ELF-1 (cell line): ENCODE measurements at regions not wholly inside any gene's neighbourhood (a gene's known extent, or its start where the extent isn't known, plus 50 kb on each side); places are given as distances from the start of the nearest gene placed in this dataset.
A peak's percentile ranks its signal among the peaks of the same experiment; 100 is the strongest.

Experiments used
- DNase-seq: peaks from one replicate; pipeline ENCODE4 v3.0.0-alpha.2; 2016; ENCODE audit warnings: low read depth, low spot score

DNA sequence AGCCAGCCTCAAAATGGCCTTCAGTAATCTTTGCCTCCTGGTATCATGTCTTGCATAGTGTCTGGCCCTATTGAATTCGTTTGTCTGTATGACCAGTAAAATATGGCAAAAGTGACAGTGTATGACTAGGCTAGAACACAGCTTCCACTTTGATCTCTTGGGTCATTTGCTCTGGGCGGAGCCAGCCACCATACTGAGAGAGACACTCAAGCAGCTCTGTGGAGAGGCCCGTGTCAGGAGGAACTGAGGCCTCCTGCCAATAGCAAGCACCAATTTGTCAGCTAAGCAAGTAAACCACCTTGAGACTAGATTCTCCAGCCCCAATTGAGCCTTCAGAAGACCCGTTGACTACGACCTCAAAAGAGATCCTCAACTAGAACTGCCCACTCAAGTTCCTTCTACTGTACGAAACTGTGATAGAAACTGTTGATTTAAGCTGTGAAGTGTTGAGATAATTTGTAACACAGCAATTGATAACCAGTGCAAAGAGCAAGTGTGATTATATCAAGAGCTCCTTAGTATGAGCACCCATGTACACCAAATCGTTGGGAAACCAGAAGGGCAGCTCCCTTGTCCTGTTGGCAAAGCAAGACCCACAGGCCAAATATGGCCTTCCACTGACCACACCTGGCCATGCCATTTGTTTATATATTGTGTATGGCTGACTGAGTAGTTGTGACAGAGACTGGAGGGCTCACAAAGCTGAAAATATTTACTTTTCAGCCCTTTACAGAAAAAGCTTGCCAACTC lies 52.7 kb upstream of the SERBP1 start:
- DNase-seq: no peak

DNA sequence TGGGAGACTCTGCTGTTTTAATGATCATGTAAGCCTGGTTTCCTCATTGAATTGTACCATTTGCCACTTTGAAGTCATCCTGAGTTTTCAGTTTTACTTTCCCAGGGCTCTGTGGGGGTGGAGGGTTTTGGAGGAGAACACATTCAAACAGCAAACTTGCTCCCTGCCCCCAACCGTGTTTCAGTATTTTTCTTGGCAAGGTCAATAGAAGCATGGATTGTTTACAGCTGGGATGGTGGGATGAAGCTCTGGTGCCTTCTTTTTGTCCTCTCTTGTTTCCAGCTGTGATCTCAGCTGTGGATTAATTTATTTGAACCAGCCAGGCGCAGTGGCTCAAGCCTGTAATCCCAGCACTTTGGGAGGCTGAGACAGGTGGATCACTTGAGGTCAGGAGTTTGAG lies 54.3 kb upstream of the SERBP1 start:
- DNase-seq: no peak

DNA sequence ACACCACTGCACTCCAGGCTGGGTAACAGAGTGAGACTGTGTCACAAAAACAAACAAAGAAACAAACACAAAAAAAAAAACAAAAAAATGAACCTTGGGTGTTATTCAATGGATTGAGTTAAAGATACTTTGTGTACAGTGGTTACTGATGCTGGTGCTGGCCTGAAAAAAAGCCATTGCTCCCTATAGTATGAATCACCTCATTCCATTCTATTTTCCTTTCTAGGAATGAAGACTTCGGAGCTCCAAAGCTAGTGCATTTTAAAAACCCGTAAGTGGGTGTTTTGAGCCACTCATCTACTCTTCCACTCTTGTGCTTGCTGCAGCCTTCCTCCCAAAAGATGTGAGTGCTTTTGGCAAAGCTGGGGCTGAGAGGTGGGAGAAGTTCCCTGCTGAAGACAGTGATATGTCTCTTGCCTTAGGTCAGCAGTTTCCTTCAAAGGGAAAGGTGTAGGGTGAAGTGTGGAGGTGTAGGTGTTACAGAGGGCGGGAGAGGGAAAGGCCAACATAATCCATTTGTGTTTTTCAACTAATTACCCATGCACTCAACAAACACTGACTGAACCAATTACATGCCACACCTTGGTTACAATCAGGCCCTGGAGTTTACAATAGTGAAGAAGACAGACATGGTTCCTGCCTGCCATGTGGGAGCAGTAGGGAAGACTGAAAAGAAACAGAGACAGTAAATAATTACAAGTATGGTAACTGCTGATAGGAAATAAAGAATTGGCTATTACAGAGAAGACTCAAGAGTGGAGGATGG lies 55.0 kb upstream of the SERBP1 start:
- DNase-seq: peak; percentile 13

DNA sequence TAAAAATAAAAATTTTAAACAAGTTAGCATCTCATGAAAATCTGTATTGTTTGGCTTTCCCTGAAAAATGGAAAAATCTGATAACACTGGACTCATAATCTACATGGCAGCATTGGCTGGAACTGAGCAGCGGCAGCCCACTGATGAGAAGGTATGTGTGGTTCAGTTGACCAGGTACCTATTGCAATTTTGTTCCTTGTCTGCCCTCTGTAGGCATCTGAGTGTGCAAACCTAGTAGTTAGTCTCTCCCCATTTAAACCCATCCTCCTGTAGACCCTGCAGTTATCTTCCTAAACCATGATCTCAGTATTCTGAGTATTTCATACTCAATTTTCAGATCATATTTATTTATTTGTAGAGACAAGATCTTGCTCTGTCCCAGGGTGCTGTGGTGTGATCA lies 59.4 kb upstream of the SERBP1 start:
- peak; percentile 23 for DNase-seq

DNA sequence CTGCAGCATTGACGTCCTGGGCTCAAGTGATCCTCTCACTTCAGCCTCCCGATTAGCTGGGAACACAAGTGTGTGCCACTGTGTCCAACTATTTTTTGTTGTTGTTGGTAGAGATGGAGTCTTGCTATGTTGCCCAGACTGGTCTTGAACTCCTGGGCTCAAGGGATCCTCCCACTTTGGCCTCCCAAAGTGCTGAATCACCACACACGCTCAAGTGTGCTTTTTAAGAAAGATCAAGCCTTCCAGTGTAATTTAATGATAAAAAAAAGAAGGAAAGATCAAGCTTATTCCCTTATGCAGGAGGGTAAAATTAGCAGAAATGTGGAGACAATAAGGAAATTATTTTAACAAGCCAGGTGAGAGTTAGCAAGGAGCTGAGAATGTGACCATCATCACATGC lies 61.1 kb upstream of the SERBP1 start:
- DNase-seq: no peak

DNA sequence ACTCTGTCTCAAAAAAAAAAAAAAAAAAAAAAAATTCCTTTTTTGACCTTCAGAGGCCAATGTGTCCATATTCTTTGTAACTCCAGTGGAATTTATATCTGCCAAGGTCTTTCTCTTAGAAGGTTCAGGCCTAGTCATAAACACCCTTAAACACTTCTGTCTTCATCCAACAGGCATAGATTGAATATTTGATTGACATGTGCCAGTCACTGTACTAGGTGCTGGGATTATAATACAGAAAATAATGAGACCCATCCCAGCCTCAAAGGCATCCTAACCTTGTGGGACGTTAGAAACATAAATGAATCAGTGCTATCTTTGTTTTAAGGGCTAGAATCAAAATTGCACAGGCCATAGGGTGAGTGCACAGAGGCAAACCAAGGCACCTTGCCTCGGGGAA lies 62.9 kb upstream of the SERBP1 start:
- no peak for DNase-seq

DNA sequence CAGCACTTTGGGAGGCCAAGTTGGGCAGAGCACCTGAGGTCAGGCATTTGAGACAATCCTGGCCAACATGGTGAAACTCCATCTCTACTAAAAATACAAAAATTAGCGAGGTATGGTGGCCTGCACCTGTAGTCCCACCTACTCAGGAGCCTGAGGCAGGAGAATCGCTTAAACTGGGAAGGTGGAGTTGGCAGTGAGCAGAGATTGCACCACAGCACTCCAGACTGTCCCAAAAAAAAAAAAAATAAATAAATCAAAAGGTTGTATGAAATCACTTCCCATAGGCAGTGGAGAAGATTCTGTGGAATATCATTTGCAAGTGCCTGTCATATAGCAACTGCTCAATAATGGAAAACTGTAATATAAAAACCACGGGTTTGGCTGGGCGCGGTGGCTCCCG lies 65.1 kb upstream of the SERBP1 start:
- DNase-seq: no peak

DNA sequence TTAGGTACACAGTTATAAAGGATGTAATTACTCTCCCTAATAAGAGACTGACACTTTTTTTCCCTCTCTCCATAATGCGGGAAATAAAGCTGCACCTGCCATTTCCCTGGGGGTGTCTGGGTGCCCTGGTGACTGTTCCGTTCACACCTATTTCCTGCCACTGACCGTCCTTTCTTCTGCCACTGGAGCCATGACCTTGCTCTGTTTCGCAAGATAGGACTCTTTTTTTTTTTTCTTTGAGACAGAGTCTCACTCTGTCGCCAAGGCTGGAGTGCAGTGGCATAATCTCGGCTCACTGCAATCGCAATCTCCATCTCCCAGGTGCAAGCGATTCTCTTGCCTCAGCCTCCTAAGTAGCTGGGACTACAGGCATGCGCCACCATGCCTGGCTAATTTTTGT lies 66.1 kb upstream of the SERBP1 start:
- no peak for DNase-seq

DNA sequence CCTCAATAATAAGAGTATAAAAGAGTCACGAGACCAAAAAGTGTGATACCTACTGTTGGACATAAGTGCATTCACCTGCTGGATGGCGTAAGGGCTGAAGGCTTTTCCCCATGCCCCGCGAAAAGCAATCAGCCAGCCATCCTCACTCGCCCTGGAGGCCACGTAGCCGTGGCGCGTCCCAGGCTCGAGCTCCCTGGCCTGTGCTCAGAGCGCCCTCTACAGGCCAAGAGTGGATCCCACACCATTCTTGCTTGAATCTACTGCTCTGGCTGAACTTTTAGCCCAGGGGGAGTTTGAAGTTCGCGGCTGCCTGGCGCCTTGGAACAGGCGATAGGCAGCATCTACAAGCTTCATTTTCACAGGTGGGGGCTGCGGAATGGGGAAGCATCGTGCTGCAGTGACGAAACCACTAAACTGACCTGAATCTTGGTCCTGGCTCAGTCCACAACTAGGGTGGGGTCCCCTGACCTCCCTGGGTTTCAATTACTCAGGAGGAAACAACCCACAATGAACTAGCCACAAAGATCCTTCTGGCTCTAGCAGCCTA lies 70.3 kb upstream of the SERBP1 start:
- peak; percentile 98 for DNase-seq

DNA sequence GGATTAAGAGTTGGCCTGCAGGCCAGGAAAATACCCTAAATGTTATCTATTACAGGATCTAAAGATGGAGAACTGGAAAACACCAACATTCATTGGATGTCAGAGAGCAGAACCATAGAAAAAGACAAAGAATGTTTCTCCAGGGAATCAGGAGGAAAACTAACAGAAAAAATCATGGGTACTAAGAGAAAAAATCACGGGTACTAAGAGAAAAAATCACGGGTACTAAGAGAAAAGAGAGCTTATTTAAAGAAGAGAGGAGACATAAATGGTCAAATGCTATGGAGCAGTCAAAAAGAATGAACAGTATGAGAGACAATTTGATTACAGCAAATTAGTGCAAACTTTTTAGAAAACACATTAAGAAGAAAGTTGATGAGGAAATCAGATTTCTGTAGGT lies 73.8 kb upstream of the SERBP1 start:
- no peak for DNase-seq

DNA sequence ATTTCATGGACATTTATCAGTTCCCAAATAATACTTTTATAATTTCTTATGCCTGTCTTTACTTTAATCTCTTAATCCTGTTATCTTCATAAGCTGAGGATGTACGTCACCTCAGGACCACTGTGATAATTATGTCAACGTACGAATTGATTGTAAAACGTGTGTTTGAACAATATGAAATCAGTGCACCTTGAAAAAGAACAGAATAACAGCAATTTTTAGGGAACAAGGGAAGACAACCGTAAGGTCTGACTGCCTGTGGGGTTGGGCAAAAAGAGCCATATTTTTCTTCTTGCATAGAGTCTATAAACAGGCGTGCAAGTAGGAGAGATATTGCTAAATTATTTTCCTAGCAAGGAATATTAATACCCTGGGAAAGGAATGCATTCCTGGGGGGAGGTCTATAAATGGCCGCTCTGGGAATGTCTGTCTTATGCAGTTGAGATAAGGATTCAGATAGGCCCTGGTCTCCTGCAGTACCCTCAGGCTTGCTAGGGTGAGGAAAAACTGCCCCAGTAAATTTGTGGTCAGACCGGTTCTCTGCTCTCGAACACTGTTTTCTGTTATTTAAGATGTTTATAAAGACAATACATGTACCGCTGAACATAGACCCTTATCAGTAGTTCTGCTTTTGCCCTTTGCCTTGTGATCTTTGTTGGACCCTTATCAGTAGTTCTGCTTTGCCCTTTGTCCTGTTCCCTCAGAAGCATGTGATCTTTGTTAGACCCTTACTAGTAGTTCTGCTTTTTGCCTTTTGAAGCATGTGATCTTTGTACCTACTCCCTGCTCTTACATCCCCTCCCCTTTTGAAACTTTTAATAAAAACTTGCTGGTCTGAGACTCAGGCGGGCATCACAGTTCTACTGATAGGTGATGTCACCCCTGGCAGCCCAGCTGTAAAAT lies 83.4 kb upstream of the SERBP1 start:
- DNase-seq: peak; percentile 46

DNA sequence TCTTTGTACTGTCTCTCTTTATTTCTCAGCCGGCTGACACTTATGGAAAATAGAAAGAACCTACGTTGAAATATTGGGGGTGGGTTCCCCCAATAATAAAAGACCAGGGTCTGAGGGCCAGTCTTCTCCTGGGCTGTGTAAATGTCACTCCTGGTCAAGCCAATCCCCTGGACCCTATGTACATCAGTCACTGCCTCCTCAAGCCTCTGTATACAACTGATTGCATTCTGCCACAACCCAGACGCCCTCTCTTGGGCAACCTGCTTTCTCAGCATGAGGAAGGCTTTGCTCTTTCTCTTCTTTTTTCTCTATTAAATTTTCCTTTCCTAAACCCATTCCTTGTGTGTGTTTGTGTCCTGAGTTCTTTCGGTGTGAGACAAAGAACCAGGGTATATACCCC lies 84.1 kb upstream of the SERBP1 start:
- no peak for DNase-seq

DNA sequence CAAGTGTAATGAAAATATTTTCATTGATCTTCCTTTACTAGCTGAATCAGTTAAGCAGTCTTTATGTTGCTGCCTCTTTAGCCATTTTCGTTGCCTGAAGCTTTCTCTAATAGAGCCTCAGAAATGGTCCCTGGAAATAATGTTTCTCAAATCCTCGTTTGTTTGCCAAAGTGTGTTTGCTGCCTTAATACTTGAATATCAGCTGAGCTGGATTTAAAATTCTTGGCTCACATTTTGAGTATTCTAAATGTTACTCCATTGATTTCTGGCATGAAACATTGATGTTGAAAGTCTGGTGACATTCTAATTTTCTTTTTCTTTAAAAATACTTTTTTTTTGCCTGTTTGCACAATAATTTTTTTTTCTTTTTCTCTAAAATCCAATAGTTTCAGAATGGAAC lies 84.6 kb upstream of the SERBP1 start:
- no peak for DNase-seq

DNA sequence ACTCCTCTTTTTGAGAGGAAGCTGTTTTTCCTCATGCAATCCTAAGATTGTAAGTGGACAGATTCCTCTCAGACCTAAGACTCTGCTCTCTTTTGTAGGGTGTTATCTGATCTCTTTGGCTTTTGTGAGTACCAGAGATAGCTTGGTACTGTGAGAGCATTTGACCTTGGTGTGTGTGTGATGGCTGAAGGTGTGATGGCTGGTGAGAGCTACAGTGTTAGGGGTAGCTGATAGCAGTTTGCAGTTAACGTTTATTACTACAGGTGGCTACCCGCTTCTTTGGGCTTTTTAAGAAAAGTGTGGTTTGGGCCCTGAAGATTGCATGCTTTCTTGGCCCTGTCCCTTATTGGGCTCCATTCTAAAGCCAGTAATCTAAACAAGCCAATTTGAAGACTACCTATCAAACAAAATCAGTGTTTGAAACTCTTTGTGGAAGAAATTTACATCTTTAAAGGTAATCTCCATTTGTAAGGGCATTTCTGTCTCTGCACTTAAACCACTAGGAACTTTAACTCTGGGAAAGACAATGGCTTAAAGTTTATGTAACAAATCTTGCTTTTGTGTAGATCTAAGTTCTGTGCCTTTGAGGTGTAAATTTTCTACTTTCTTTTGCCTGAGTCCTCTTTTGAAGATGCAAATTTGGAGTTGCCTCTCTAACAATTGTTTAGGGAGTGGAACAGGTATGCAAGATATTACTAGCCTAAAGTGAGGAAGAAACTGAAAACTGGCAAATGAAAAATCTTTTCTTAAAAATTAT lies 85.3 kb upstream of the SERBP1 start:
- peak; percentile 63 for DNase-seq

DNA sequence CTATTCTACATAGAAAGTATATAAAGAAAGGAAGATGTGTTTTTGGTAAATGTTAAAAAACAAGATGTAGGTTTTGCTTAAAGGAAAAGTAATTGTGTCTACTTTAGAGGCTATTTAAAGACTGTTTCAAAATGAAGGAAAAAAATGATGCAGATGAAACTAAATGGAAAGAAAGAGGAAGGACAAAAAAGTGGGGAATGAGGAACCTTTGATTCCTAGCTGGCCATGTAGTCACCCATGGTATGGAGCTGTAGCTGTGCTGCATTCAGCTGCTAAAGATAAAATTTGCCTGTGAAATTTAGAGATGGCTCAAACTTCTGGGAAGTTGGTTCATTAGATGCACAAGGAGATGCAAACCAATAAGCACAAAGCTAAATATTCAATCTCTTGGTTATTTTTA lies 86.8 kb upstream of the SERBP1 start:
- no peak for DNase-seq

DNA sequence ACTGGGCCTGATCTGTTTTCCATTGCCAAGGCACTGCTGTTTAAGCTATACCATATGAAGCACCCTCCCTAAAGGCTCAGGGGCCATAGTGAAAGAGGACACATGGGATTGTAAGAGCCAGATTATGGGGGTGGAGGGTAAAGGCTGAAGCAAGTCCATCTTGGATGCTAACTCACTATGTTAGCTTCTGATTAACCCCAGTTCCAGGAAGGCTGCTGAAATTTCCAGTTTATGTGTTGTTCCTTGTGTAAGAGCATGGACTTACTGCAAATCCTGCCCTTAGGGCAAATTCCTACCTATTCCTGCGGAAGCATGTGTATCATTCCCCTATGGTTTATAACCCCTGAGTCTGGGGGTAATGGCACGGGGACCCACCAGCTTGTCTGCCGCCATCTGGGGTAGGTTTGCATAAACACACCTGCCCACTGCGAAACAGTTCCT lies 91.8 kb upstream of the SERBP1 start:
- no peak for DNase-seq

DNA sequence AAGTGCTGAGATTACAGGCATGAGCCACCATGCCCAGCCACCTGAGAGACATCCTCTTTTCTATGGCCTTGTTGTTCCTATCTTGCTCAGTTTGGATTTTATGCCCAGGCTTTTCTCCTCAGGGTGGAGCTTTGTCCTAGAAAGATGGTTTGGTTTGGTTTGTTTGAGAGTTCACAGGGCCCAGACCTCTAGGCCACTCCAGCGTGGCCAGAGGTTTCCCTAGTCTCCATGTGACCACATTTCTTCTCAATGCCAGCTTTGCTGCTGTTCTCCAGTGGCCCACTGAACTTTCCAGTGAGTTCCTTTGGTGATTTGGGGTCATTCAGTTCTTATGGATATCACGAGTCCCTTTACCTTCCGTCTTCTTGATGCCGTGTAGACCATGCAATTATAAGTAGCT lies 92.6 kb upstream of the SERBP1 start:
- no peak for DNase-seq

DNA sequence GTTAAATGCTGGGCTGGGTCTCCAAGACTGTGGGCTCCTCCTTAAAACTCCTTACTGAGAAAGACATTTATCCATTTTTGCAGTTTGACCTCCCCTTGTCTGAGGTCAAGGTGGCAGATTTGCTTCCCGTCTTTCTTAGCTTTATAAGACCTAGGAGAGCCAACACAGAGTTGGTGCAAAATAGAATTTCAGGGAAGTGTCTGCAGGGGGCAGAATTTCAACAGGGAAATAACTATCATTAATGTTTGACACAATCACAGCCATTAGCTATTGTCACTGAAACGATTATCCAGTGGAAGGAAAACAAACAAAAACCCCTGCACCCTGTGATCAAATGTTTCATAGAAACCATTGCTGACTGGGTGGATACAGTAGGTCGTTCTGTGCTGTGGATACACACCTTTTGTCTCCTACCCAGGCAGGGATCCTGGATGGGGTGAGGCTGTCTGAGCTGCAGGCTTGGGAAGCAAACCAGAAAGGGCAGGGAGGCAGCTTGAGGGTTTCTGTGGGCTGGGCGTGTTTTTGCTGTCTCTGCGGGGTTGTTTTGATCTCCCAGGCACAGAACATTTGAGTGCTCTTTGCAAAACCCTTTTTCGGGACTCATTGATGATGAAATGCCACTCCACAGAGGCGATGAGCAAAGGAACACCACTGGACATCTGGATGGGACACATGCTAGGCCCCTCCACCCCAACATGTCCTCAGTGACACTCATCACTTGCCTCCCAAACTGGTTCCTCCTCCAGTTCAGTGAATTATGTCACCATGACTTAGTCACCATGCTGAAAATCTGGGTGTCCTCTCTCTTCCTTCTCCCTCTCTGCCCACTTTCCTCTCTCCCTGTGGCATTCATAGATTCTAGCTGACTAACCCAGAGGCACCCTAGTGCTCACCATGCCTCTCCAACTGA lies 94.2 kb upstream of the SERBP1 start:
- DNase-seq: peak; percentile 35

DNA sequence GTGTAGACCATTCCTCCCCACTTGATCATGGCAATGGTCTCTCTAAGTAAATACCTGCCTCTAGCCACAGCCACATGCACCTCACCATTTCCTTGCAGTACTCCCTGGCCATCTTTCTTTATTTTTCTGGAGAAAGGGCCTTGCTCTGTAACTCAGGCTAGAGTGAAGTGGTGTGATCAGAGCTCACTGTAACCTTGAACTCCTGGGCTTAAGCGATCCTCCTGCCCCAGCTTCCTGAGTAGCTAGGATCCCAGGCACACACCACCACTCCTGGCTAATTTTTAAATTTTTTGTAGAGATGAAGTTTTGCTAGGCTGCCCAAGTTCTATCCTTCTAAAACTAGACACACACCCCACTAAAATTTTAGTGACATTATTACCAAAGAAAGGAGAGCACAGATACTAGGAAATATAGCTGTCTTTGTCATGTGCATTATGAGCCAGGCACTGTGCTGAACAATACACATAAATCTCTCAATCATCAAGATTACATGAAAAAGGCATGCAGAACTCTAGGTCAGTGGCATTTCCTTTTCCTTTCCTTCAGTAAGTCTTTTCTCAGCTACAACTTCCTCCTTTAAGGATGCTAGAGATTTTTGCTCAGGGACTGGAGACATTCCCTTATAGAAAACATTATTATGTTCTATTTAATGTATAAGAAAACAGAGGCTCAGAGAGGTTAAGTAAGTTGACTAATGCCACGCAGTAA lies 95.0 kb upstream of the SERBP1 start:
- DNase-seq: no peak

DNA sequence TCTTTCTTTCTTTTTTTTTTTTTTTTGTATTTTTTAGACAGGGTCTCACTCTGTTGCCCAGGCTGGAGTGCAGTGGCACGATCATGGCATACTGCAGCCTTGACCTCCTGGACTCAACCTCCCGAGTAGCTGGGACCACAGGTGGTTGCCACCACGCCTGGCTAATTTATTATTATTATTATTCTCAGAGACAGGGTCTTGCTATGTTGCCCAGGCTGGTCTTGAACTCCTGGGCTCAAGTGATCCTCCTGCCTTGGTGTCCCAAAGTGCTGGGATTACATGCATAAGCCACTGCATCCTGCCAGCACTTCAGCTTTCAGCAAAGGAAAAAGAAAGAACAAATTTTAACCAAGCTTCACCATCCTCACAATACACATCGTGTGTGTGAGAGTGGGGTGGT lies 97.9 kb upstream of the SERBP1 start:
- no peak for DNase-seq
